GM12873 (cell line): ENCODE measurements at regions not wholly inside any gene's neighbourhood (a gene's known extent, or its start where the extent isn't known, plus 50 kb on each side); places are given as distances from the start of the nearest gene placed in this dataset.
A peak's percentile ranks its signal among the peaks of the same experiment; 100 is the strongest.

Source experiments
- CTCF ChIP-seq: IDR thresholded peaks from 2 replicates; pipeline ENCODE4 v1.5.1; 2012; ENCODE audit warnings: low read depth, mild to moderate bottlenecking, moderate library complexity, low read length, control low read depth; ENCODE audit not compliant: insufficient read depth; ENCODE audit errors: missing control alignments

GRCh38 chrX:145393702-145394235 is 146.5 kb downstream of the SPANXN1 start:
- TF ChIP-seq CTCF = peak; percentile 72

- TF ChIP-seq CTCF = no peak
Measured at GRCh38 chrX:145394344-145394743, 147.0 kb downstream of the SPANXN1 start.

- no peak for TF ChIP-seq CTCF
Measured at GRCh38 chrX:145396612-145397011, 149.3 kb downstream of the SPANXN1 start.

GRCh38 chrX:145405012-145405411 is 157.7 kb downstream of the SPANXN1 start:
- peak; percentile 66 for TF ChIP-seq CTCF

GRCh38 chrX:145410622-145411021 is 163.3 kb downstream of the SPANXN1 start:
- TF ChIP-seq CTCF = no peak

GRCh38 chrX:145464650-145465049 is 217.3 kb downstream of the SPANXN1 start:
- no peak for TF ChIP-seq CTCF

GRCh38 chrX:145475725-145476124 is 228.4 kb downstream of the SPANXN1 start:
- no peak for TF ChIP-seq CTCF
